Uterus (tissue), 2 donors: ENCODE measurements at regions not wholly inside any gene's neighbourhood (a gene's known extent, or its start where the extent isn't known, plus 50 kb on each side); places are given as distances from the start of the nearest gene placed in this dataset.

Experiments used
- POLR2A ChIP-seq, 2 donors: fragments of 450-650 bp; IDR thresholded peaks; one replicate each; pipeline ENCODE4 v1.6.1; 2016; ENCODE audit warnings: antibody characterized with exemption in 2 of 2, mild to moderate bottlenecking in 1 of 2, moderate library complexity in 1 of 2
- TF ChIP-seq, protein P1 (sequence below), 4 experiments: fragments of 200-600 bp in 2 of 4; fragments of 450-650 bp in 2 of 4; sonication (generic) in 2 of 4; IDR thresholded peaks; one replicate each; pipeline ENCODE4 v1.5.1; 2016 to 2019; ENCODE audit warnings: antibody characterized with exemption in 4 of 4, mild to moderate bottlenecking in 2 of 4, moderate library complexity in 1 of 4

DNA sequence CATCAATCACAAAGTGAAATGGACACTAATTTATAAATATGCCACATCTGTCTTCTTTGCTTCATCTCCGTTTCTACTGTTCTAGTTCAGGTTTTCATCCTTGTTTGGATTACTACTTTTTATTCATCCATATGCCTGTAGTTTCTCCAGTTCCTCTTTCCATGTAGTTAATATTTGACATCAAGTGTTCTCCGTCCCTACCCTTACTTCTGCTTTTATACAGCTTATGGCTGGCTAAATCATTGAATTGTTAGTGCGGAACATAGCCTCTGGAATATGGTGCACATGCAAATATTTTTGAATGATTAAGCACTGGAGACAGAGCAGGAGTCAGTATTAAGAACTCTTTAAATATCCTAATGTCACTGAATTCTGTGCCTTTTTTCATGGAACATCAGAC lies 230.0 kb upstream of the PPP1R3A start:
- TF ChIP-seq, protein P1, sequence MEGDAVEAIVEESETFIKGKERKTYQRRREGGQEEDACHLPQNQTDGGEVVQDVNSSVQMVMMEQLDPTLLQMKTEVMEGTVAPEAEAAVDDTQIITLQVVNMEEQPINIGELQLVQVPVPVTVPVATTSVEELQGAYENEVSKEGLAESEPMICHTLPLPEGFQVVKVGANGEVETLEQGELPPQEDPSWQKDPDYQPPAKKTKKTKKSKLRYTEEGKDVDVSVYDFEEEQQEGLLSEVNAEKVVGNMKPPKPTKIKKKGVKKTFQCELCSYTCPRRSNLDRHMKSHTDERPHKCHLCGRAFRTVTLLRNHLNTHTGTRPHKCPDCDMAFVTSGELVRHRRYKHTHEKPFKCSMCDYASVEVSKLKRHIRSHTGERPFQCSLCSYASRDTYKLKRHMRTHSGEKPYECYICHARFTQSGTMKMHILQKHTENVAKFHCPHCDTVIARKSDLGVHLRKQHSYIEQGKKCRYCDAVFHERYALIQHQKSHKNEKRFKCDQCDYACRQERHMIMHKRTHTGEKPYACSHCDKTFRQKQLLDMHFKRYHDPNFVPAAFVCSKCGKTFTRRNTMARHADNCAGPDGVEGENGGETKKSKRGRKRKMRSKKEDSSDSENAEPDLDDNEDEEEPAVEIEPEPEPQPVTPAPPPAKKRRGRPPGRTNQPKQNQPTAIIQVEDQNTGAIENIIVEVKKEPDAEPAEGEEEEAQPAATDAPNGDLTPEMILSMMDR (IDR thresholded peaks at IDR 0.05) = no peak
- TF ChIP-seq POLR2A (IDR thresholded peaks at IDR 0.05) = no peak
